ENCODE measurements at regions not wholly inside any gene's neighbourhood (a gene's known extent, or its start where the extent isn't known, plus 50 kb on each side); places are given as distances from the start of the nearest gene placed in this dataset.
"Not testable (repeated sequence)": the region's sequence is repeated elsewhere in the genome, so short reads cannot be mapped to it uniquely, and the experiment has no call there.

- Histone ChIP-seq H3K9me3 (peaks cover 0 to 6% (median 0%) of the 10 kb centered on the region in 4 donors), H3K27ac (no peak overlapping the region), H3K36me3 (no peaks in the 10 kb centered on the region), H3K27me3 (no peaks in the 10 kb centered on the region), H3K4me1 (no peaks in the 10 kb centered on the region), H3K4me3 (no peak overlapping the region)
- DNase-seq = no peak
- TF ChIP-seq CTCF (IDR thresholded peaks at IDR 0.05) (no peak), POLR2A (IDR thresholded peaks at IDR 0.05) (no peak)
These were observed 184.9 kb upstream of the MAP2 start for GRCh38 chr2:209238765-209239584.

GRCh38 chr2:209239585-209239938 is 184.3 kb upstream of the MAP2 start:
- H3K27ac ChIP-seq = no peak overlapping the region
- no peaks in the 10 kb centered on the region for H3K36me3 ChIP-seq
- no peak for DNase-seq
- no peak for TF ChIP-seq CTCF (IDR thresholded peaks at IDR 0.05)
- no peaks in the 10 kb centered on the region for H3K4me1 ChIP-seq
- no peak overlapping the region for H3K4me3 ChIP-seq
- H3K27me3 ChIP-seq = no peaks in the 10 kb centered on the region
- H3K9me3 ChIP-seq = peaks cover 0 to 6% (median 0%) of the 10 kb centered on the region in 4 donors

GRCh38 chr2:209240204-209240603 is 183.6 kb upstream of the MAP2 start:
- H3K36me3 ChIP-seq = no peaks in the 10 kb centered on the region
- no peak overlapping the region for H3K4me3 ChIP-seq
- H3K27me3 ChIP-seq = no peaks in the 10 kb centered on the region
- peaks cover 0 to 6% (median 0%) of the 10 kb centered on the region in 4 donors for H3K9me3 ChIP-seq
- TF ChIP-seq CTCF (IDR thresholded peaks at IDR 0.05) = no peak
- no peak for TF ChIP-seq POLR2A (IDR thresholded peaks at IDR 0.05)
- DNase-seq = no peak
- H3K27ac ChIP-seq = no peak overlapping the region
- H3K4me1 ChIP-seq = no peaks in the 10 kb centered on the region

GRCh38 chr2:209253544-209253943 is 170.3 kb upstream of the MAP2 start:
- Histone ChIP-seq H3K4me1 (no peaks in the 10 kb centered on the region), H3K4me3 (no peak overlapping the region), H3K27ac (no peak overlapping the region), H3K9me3 (no peaks in the 10 kb centered on the region), H3K36me3 (no peaks in the 10 kb centered on the region), H3K27me3 (no peaks in the 10 kb centered on the region)
- no peak for TF ChIP-seq POLR2A (IDR thresholded peaks at IDR 0.05)
- no peak for DNase-seq

- Histone ChIP-seq H3K27ac (no peak overlapping the region), H3K4me1 (no peaks in the 10 kb centered on the region), H3K9me3 (no peaks in the 10 kb centered on the region), H3K4me3 (no peak overlapping the region), H3K27me3 (no peaks in the 10 kb centered on the region), H3K36me3 (no peaks in the 10 kb centered on the region)
- no peak for DNase-seq
- TF ChIP-seq CTCF (IDR thresholded peaks at IDR 0.05) = no peak
- no peak for TF ChIP-seq POLR2A (IDR thresholded peaks at IDR 0.05)
These were observed 164.1 kb upstream of the MAP2 start for GRCh38 chr2:209259767-209260166.

GRCh38 chr2:209260281-209260680 is 163.6 kb upstream of the MAP2 start:
- Histone ChIP-seq H3K27me3 (no peaks in the 10 kb centered on the region), H3K36me3 (no peaks in the 10 kb centered on the region), H3K4me1 (no peaks in the 10 kb centered on the region), H3K4me3 (no peak overlapping the region), H3K27ac (no peak overlapping the region), H3K9me3 (no peaks in the 10 kb centered on the region)
- DNase-seq = no peak
- TF ChIP-seq CTCF (IDR thresholded peaks at IDR 0.05) (no peak), POLR2A (IDR thresholded peaks at IDR 0.05) (no peak)

- not testable (repeated sequence) for H3K27ac ChIP-seq, H3K27me3 ChIP-seq, H3K4me3 ChIP-seq, DNase-seq, H3K9me3 ChIP-seq, H3K4me1 ChIP-seq, H3K36me3 ChIP-seq
These were observed 162.3 kb upstream of the MAP2 start for GRCh38 chr2:209261366-209262053.

All from Peyer's patch (tissue), 4 donors.